IMR-90 (cell line): ENCODE measurements at regions not wholly inside any gene's neighbourhood (a gene's known extent, or its start where the extent isn't known, plus 50 kb on each side); places are given as distances from the start of the nearest gene placed in this dataset.

Source experiments
- BHLHE40 ChIP-seq: fragments of 150-350 bp; IDR thresholded peaks from 2 replicates; pipeline ENCODE4 v1.6.1; 2016; ENCODE audit warnings: mild to moderate bottlenecking, low read depth, low read length
- CEBPB ChIP-seq: IDR thresholded peaks from 2 replicates; pipeline ENCODE4 v1.6.1; 2012; ENCODE audit warnings: low read depth, low read length, improper control_type of control experiment
- MAFK ChIP-seq: IDR thresholded peaks from 2 replicates; pipeline ENCODE4 v1.6.1; 2012; ENCODE audit warnings: low read depth, low read length, improper control_type of control experiment
- MXI1 ChIP-seq: IDR thresholded peaks from 2 replicates; pipeline ENCODE4 v1.6.1; 2012; ENCODE audit warnings: low read depth, mild to moderate bottlenecking, low read length, moderate library complexity, borderline replicate concordance
- POLR2A ChIP-seq: IDR thresholded peaks from 2 replicates; pipeline ENCODE4 v1.6.1; 2012; ENCODE audit warnings: mild to moderate bottlenecking, low read depth, low read length
- TF ChIP-seq, protein P1 (sequence below): fragments of 150-350 bp; IDR thresholded peaks from 2 replicates; pipeline ENCODE4 v1.6.1; 2016; ENCODE audit warnings: low read depth, mild to moderate bottlenecking, low read length, moderate library complexity, borderline replicate concordance
- TF ChIP-seq, protein P2 (sequence below): conservative IDR thresholded peaks from 2 replicates; pipeline ENCODE4 v1.5.1; 2012; ENCODE audit warnings: mild to moderate bottlenecking, low read depth, low read length, improper control_type of control experiment

GRCh38 chr1:221845650-221846371, 103.9 kb upstream of the DUSP10 start:
- TF ChIP-seq, protein P1, sequence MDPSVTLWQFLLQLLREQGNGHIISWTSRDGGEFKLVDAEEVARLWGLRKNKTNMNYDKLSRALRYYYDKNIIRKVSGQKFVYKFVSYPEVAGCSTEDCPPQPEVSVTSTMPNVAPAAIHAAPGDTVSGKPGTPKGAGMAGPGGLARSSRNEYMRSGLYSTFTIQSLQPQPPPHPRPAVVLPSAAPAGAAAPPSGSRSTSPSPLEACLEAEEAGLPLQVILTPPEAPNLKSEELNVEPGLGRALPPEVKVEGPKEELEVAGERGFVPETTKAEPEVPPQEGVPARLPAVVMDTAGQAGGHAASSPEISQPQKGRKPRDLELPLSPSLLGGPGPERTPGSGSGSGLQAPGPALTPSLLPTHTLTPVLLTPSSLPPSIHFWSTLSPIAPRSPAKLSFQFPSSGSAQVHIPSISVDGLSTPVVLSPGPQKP, result no peak
- TF ChIP-seq, protein P2, sequence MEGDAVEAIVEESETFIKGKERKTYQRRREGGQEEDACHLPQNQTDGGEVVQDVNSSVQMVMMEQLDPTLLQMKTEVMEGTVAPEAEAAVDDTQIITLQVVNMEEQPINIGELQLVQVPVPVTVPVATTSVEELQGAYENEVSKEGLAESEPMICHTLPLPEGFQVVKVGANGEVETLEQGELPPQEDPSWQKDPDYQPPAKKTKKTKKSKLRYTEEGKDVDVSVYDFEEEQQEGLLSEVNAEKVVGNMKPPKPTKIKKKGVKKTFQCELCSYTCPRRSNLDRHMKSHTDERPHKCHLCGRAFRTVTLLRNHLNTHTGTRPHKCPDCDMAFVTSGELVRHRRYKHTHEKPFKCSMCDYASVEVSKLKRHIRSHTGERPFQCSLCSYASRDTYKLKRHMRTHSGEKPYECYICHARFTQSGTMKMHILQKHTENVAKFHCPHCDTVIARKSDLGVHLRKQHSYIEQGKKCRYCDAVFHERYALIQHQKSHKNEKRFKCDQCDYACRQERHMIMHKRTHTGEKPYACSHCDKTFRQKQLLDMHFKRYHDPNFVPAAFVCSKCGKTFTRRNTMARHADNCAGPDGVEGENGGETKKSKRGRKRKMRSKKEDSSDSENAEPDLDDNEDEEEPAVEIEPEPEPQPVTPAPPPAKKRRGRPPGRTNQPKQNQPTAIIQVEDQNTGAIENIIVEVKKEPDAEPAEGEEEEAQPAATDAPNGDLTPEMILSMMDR, result no peak
- TF ChIP-seq MAFK (no peak), POLR2A (no peak), MXI1 (no peak), CEBPB (peak; percentile 48; the same call in 1 of the 2 replicates), BHLHE40 (no peak)
